IMR-90 (cell line): ENCODE measurements at regions not wholly inside any gene's neighbourhood (a gene's known extent, or its start where the extent isn't known, plus 50 kb on each side); places are given as distances from the start of the nearest gene placed in this dataset.

Experiments used
- ATAC-seq: fragments of 200-7000 bp; cut with Tn5 transposase; 2 replicates; pipeline ENCODE4 v1.9.1; 2020; ENCODE audit warnings: low read depth, mild to moderate bottlenecking, moderate library complexity
- BruUV-seq: library from RNA; stranded (reverse); fragments of 400-500 nt; replicated peaks from 2 replicates; lab custom pipeline; 2021; lab: Mats Ljungman, UMichigan
- CTCF ChIA-PET: fragments of 300-600 bp; formaldehyde crosslinking; extraction: SDS; loops from one replicate; lab custom pipeline; 2021; ENCODE audit warnings: antibody characterized with exemption; lab: Yijun Ruan, JAX
- POLR2A ChIA-PET: fragments of 300-600 bp; sonication (Branson Sonifier 250); formaldehyde crosslinking; loops from one replicate; lab custom pipeline; 2022; ENCODE audit warnings: antibody characterized with exemption; ENCODE audit not compliant: unreplicated experiment; lab: Charles Lee
- DNase-seq: peaks from one replicate; pipeline ENCODE4 v3.0.0; 2013
- H2AFZ ChIP-seq: replicated peaks from 2 replicates; pipeline ENCODE3; 2013; ENCODE audit warnings: low read length, mild to moderate bottlenecking; ENCODE audit not compliant: poor library complexity
- H2AK5ac ChIP-seq: 2 replicates; pipeline ENCODE4 v1.6.1; 2013; ENCODE audit warnings: low read depth, low read length, inconsistent platforms
- H2AK9ac ChIP-seq: replicated peaks from 2 replicates; pipeline ENCODE3; 2013; ENCODE audit warnings: mild to moderate bottlenecking, low read depth, low read length, moderate library complexity; ENCODE audit not compliant: poor library complexity
- H2BK120ac ChIP-seq: 2 replicates; pipeline ENCODE4 v1.6.1; 2013; ENCODE audit warnings: low read depth, low read length, inconsistent platforms
- H2BK15ac ChIP-seq: 3 replicates; pipeline ENCODE4 v1.6.1; 2013; ENCODE audit warnings: low read depth, low read length, inconsistent platforms
- H2BK20ac ChIP-seq: 2 replicates; pipeline ENCODE4 v1.6.1; 2013; ENCODE audit warnings: low read depth, mild to moderate bottlenecking, inconsistent platforms, low read length, moderate library complexity
- H2BK5ac ChIP-seq: 2 replicates; pipeline ENCODE4 v1.6.1; 2013; ENCODE audit warnings: mild to moderate bottlenecking, low read depth, low read length, inconsistent platforms; ENCODE audit not compliant: poor library complexity, severe bottlenecking
- H3K14ac ChIP-seq: replicated peaks from 2 replicates; pipeline ENCODE4 v1.6.1; 2013; ENCODE audit warnings: low read depth, low read length, inconsistent platforms
- H3K18ac ChIP-seq: 2 replicates; pipeline ENCODE4 v1.6.1; 2013; ENCODE audit warnings: low read depth, low read length, control low read depth
- H3K23ac ChIP-seq: 2 replicates; pipeline ENCODE4 v1.6.1; 2013; ENCODE audit warnings: low read depth, low read length, inconsistent platforms
- H3K27ac ChIP-seq: 2 replicates; pipeline ENCODE4 v1.5.1; 2013; ENCODE audit warnings: mild to moderate bottlenecking, control low read depth, low read length; ENCODE audit not compliant: insufficient read depth
- H3K27me3 ChIP-seq: 2 replicates; pipeline ENCODE4 v1.6.1; 2013; ENCODE audit warnings: low read length; ENCODE audit not compliant: control insufficient read depth, insufficient read depth
- H3K36me3 ChIP-seq: 2 replicates; pipeline ENCODE4 v1.6.1; 2013; ENCODE audit warnings: low read length, mixed read lengths; ENCODE audit not compliant: control insufficient read depth, insufficient read depth
- H3K4ac ChIP-seq: 2 replicates; pipeline ENCODE4 v1.6.1; 2013; ENCODE audit warnings: low read depth, low read length, inconsistent platforms
- H3K4me1 ChIP-seq: 2 replicates; pipeline ENCODE4 v1.6.1; 2013; ENCODE audit warnings: low read length, mixed read lengths; ENCODE audit not compliant: control insufficient read depth, insufficient read depth
- H3K4me2 ChIP-seq: 2 replicates; pipeline ENCODE4 v1.6.1; 2013; ENCODE audit warnings: low read depth, mild to moderate bottlenecking, control low read depth, low read length, moderate library complexity
- H3K4me3 ChIP-seq: 2 replicates; pipeline ENCODE4 v1.5.1; 2013; ENCODE audit warnings: low read depth, mild to moderate bottlenecking, control low read depth, low read length, moderate library complexity; ENCODE audit not compliant: insufficient read depth
- H3K56ac ChIP-seq: 2 replicates; pipeline ENCODE4 v1.6.1; 2013; ENCODE audit warnings: low read length, inconsistent platforms; ENCODE audit not compliant: insufficient read depth; ENCODE audit errors: extremely low read depth
- H3K79me1 ChIP-seq, 2 experiments: 2 replicates each; pipeline ENCODE4 v1.6.1; 2013; ENCODE audit warnings: low read length in 2 of 2, inconsistent platforms in 1 of 2, low read depth in 1 of 2
- H3K9ac ChIP-seq: 2 replicates; pipeline ENCODE4 v1.6.1; 2013; ENCODE audit warnings: low read depth, low read length, control low read depth
- H3K9me1 ChIP-seq: 2 replicates; pipeline ENCODE4 v1.6.1; 2013; ENCODE audit warnings: low read length, inconsistent platforms; ENCODE audit not compliant: insufficient read depth
- H3K9me3 ChIP-seq: 2 replicates; pipeline ENCODE4 v1.6.1; 2013; ENCODE audit warnings: low read length; ENCODE audit not compliant: control insufficient read depth, insufficient read depth
- H4K20me1 ChIP-seq: 2 replicates; pipeline ENCODE4 v1.6.1; 2013; ENCODE audit warnings: low read length, inconsistent platforms; ENCODE audit not compliant: insufficient read depth
- H4K5ac ChIP-seq: 2 replicates; pipeline ENCODE4 v1.6.1; 2013; ENCODE audit warnings: mild to moderate bottlenecking, low read depth, low read length, control low read depth
- H4K8ac ChIP-seq, 2 experiments: 2 replicates each; pipeline ENCODE4 v1.6.1; 2013; ENCODE audit warnings: low read depth in 2 of 2, low read length in 2 of 2, control low read depth in 1 of 2, inconsistent platforms in 1 of 2
- H4K91ac ChIP-seq: 2 replicates; pipeline ENCODE4 v1.6.1; 2013; ENCODE audit warnings: low read depth, low read length, inconsistent platforms; ENCODE audit not compliant: insufficient read depth
- MAZ ChIP-seq: IDR thresholded peaks from 2 replicates; pipeline ENCODE4 v1.6.1; 2012; ENCODE audit warnings: low read depth, mild to moderate bottlenecking, low read length, improper control_type of control experiment, moderate library complexity, borderline replicate concordance
- MXI1 ChIP-seq: IDR thresholded peaks from 2 replicates; pipeline ENCODE4 v1.6.1; 2012; ENCODE audit warnings: low read depth, mild to moderate bottlenecking, low read length, moderate library complexity, borderline replicate concordance
- POLR2A ChIP-seq: IDR thresholded peaks from 2 replicates; pipeline ENCODE4 v1.6.1; 2012; ENCODE audit warnings: mild to moderate bottlenecking, low read depth, low read length
- RAD21 ChIP-seq: IDR thresholded peaks from 2 replicates; pipeline ENCODE4 v1.6.1; 2012; ENCODE audit warnings: low read length, improper control_type of control experiment
- RCOR1 ChIP-seq: IDR thresholded peaks from 2 replicates; pipeline ENCODE4 v1.6.1; 2012; ENCODE audit warnings: mild to moderate bottlenecking, low read length, improper control_type of control experiment; ENCODE audit not compliant: insufficient replicate concordance
- SMC3 ChIP-seq: fragments of 150-350 bp; IDR thresholded peaks from 2 replicates; pipeline ENCODE4 v1.6.1; 2016; ENCODE audit warnings: low read depth, mild to moderate bottlenecking, antibody characterized with exemption, low read length, moderate library complexity
- WGBS, 2 experiments: methylation state at CpG; one replicate each; pipeline versions ENCODE4 v1.1.5 to v1.1.7; 2013; ENCODE audit warnings: missing lambda C conversion rate in 2 of 2; ENCODE audit not compliant: insufficient read length in 1 of 2; ENCODE audit errors: extremely low coverage in 2 of 2; 5-methylcytosine and 5-hydroxymethylcytosine counted together
- dilution Hi-C: fragments of 300-500 bp; cut with HindIII; formaldehyde crosslinking; loops from one replicate; pipeline ENCODE4 v1.14.3; 2018; ENCODE audit warnings: low sequenced_read_pairs; ENCODE audit not compliant: unreplicated experiment
- in situ Hi-C: fragments of 300-500 bp; cut with MboI; formaldehyde crosslinking; loops from 3 replicates; pipeline ENCODE4 v1.14.3; 2019; ENCODE audit warnings: low sequenced_read_pairs, inconsistent platforms, mixed read lengths
- intact Hi-C: fragments of 100-400 bp; cut with micrococcal nuclease; formaldehyde crosslinking; loops from 2 replicates; pipeline ENCODE4 v1.10.0; 2022
- TF ChIP-seq, protein P1 (sequence below): fragments of 150-350 bp; IDR thresholded peaks from 2 replicates; pipeline ENCODE4 v1.6.1; 2017; ENCODE audit warnings: mild to moderate bottlenecking, antibody characterized with exemption, low read length, low read depth

DNA sequence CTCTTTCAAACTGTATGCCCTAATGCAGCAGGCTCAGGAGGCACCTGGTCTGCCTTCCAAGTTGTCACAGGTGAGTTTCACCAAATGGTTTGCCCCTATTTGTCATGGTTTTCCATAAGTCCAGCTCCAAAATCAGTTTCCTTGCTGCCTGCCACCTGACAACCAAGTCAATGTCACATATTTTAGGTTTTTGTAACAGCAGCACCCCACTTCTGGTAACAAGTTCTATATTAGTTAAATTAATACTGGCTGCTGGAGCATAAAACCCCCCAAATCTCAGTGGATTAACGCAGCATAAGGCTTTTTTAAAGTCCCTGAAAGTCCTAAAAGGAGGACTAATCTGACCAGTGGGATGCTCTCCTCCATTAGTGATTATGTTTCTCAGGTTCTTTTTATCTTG is 200.7 kb downstream of the RRAGC start:
- DNase-seq: no peak
- Histone ChIP-seq H4K8ac (no peak overlapping the region), H3K18ac (no peak overlapping the region), H3K9me1 (no peaks in the 10 kb centered on the region), H3K4me3 (no peak overlapping the region), H3K23ac (no peak overlapping the region), H2AFZ (no peak overlapping the region), H2AK9ac (no peak overlapping the region), H3K4me2 (no peak overlapping the region), H3K4me1 (no peaks in the 10 kb centered on the region), H2BK120ac (no peak overlapping the region), H3K9me3 (no peaks in the 10 kb centered on the region), H4K20me1 (no peaks in the 10 kb centered on the region), H3K27me3 (no peaks in the 10 kb centered on the region), H3K56ac (no peak overlapping the region), H3K9ac (no peak overlapping the region), H2AK5ac (no peak overlapping the region), H3K14ac (no peak overlapping the region), H2BK5ac (no peak overlapping the region), H3K79me1 (no peaks in the 10 kb centered on the region), H3K36me3 (no peaks in the 10 kb centered on the region), H2BK15ac (no peak overlapping the region), H2BK20ac (no peak overlapping the region), H3K27ac (no peak overlapping the region), H4K91ac (no peak overlapping the region), H4K5ac (no peak overlapping the region), H3K4ac (no peak overlapping the region)
- intact Hi-C loops: no loop called here
- in situ Hi-C loops: no loop called here
- POLR2A ChIA-PET: no interaction called here
- TF ChIP-seq RCOR1 (no peak), RAD21 (no peak), POLR2A (no peak), MXI1 (no peak), SMC3 (no peak), MAZ (no peak)
- TF ChIP-seq, protein P1, sequence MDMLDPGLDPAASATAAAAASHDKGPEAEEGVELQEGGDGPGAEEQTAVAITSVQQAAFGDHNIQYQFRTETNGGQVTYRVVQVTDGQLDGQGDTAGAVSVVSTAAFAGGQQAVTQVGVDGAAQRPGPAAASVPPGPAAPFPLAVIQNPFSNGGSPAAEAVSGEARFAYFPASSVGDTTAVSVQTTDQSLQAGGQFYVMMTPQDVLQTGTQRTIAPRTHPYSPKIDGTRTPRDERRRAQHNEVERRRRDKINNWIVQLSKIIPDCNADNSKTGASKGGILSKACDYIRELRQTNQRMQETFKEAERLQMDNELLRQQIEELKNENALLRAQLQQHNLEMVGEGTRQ: no peak
- no CpG with 5 or more reads among the region's 1 CpG for WGBS, 2 experiments
- CTCF ChIA-PET: no interaction called here
- dilution Hi-C loops: no loop called here
- no peak for ATAC-seq
- BruUV-seq: no TSS peak
